ENCODE measurements at regions not wholly inside any gene's neighbourhood (a gene's known extent, or its start where the extent isn't known, plus 50 kb on each side); places are given as distances from the start of the nearest gene placed in this dataset.

GRCh38 chr4:66300336-66300934 lies 630.1 kb upstream of the EPHA5 start:
- no peak for TF ChIP-seq GABPA (IDR thresholded peaks at IDR 0.05; ENCODE audit: low read depth)
- TF ChIP-seq, protein P1, sequence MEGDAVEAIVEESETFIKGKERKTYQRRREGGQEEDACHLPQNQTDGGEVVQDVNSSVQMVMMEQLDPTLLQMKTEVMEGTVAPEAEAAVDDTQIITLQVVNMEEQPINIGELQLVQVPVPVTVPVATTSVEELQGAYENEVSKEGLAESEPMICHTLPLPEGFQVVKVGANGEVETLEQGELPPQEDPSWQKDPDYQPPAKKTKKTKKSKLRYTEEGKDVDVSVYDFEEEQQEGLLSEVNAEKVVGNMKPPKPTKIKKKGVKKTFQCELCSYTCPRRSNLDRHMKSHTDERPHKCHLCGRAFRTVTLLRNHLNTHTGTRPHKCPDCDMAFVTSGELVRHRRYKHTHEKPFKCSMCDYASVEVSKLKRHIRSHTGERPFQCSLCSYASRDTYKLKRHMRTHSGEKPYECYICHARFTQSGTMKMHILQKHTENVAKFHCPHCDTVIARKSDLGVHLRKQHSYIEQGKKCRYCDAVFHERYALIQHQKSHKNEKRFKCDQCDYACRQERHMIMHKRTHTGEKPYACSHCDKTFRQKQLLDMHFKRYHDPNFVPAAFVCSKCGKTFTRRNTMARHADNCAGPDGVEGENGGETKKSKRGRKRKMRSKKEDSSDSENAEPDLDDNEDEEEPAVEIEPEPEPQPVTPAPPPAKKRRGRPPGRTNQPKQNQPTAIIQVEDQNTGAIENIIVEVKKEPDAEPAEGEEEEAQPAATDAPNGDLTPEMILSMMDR (IDR thresholded peaks at IDR 0.05; ENCODE audit: insufficient read depth, low read length): no peak

Data from HL-60 (cell line).